SU-DHL-6 (cell line): ENCODE measurements at regions not wholly inside any gene's neighbourhood (a gene's known extent, or its start where the extent isn't known, plus 50 kb on each side); places are given as distances from the start of the nearest gene placed in this dataset.

ENCODE experiments used
- H2AFZ ChIP-seq: fragments of 200-600 bp; sonication (generic); 2 replicates; pipeline ENCODE4 v1.6.1; 2014; ENCODE audit warnings: low read depth, mild to moderate bottlenecking, moderate library complexity, mixed read lengths, antibody characterized with exemption, low read length; ENCODE audit not compliant: severe bottlenecking
- H3F3A ChIP-seq: fragments of 200-600 bp; shearing (Covaris generic); 2 replicates; pipeline ENCODE4 v1.6.0; 2016; ENCODE audit warnings: antibody characterized with exemption, mild to moderate bottlenecking; ENCODE audit not compliant: insufficient read depth
- H3K27ac ChIP-seq: fragments of 200-600 bp; sonication (generic); 2 replicates; pipeline ENCODE4 v1.5.1; 2016; ENCODE audit warnings: low read depth, mild to moderate bottlenecking, low read length, moderate library complexity, mixed read lengths
- H3K27me3 ChIP-seq: fragments of 200-600 bp; sonication (generic), shearing (Covaris generic); 2 replicates; pipeline ENCODE4 v1.6.0; 2014; ENCODE audit warnings: mild to moderate bottlenecking, low read length
- H3K36me3 ChIP-seq: fragments of 200-600 bp; sonication (generic); 2 replicates; pipeline ENCODE4 v1.6.1; 2014; ENCODE audit warnings: mild to moderate bottlenecking, low read length, mixed read lengths
- H3K4me2 ChIP-seq: fragments of 300-600, 200-600 bp; shearing (Covaris generic), sonication (generic); 2 replicates; pipeline ENCODE4 v1.6.0; 2014; ENCODE audit warnings: low read length, low read depth, mild to moderate bottlenecking; ENCODE audit not compliant: poor library complexity, severe bottlenecking
- H3K4me3 ChIP-seq: fragments of 200-600 bp; sonication (generic); 2 replicates; pipeline ENCODE4 v1.5.1; 2014; ENCODE audit warnings: antibody characterized with exemption, low read length, mild to moderate bottlenecking, mixed read lengths; ENCODE audit not compliant: insufficient read depth, poor library complexity, severe bottlenecking
- H3K79me2 ChIP-seq: fragments of 200-600 bp; sonication (generic); 2 replicates; pipeline ENCODE4 v1.6.1; 2014; ENCODE audit warnings: mild to moderate bottlenecking, low read length, moderate library complexity; ENCODE audit not compliant: insufficient read depth
- H3K9ac ChIP-seq: fragments of 200-600 bp; sonication (generic); 2 replicates; pipeline ENCODE4 v1.7.0; 2014; ENCODE audit warnings: mild to moderate bottlenecking, low read length
- H3K9me2 ChIP-seq: fragments of 200-600 bp; sonication (generic); replicated peaks from 2 replicates; pipeline ENCODE4 v1.6.1; 2014; ENCODE audit warnings: low read length; ENCODE audit not compliant: insufficient read depth
- H3K9me3 ChIP-seq: fragments of 200-600 bp; sonication (generic); 2 replicates; pipeline ENCODE4 v1.6.1; 2014; ENCODE audit warnings: low read length, mixed read lengths; ENCODE audit not compliant: insufficient read depth
- H4K20me1 ChIP-seq: fragments of 200-600 bp; sonication (generic); 2 replicates; pipeline ENCODE4 v1.6.1; 2014; ENCODE audit warnings: low read depth, mild to moderate bottlenecking, antibody characterized with exemption, low read length, moderate library complexity, mixed read lengths
- CTCF ChIP-seq: fragments of 200-600 bp; sonication (generic); IDR thresholded peaks from one replicate; pipeline ENCODE4 v1.5.1; 2017; ENCODE audit warnings: antibody characterized with exemption, mild to moderate bottlenecking, low read length, moderate library complexity; ENCODE audit not compliant: insufficient read depth, poor library complexity, severe bottlenecking
- EZH2phosphoT487 ChIP-seq: fragments of 200-600 bp; sonication (generic), shearing (Covaris generic); conservative IDR thresholded peaks from 2 replicates; pipeline ENCODE4 v1.6.1; 2018; ENCODE audit warnings: mild to moderate bottlenecking, antibody characterized with exemption, low read length, moderate library complexity, mixed read lengths

GRCh38 chr13:84563611-84564010 is 681.3 kb upstream of the SLITRK1 start:
- Histone ChIP-seq H3K9me2 (no peaks in the 10 kb centered on the region), H3K9me3 (no peaks in the 10 kb centered on the region), H3F3A (no peaks in the 10 kb centered on the region), H3K36me3 (no peaks in the 10 kb centered on the region), H3K4me3 (no peak overlapping the region), H3K27me3 (no peaks in the 10 kb centered on the region), H3K4me2 (no peak overlapping the region), H3K9ac (no peak overlapping the region), H3K27ac (no peak overlapping the region), H4K20me1 (no peaks in the 10 kb centered on the region), H2AFZ (no peak overlapping the region), H3K79me2 (no peaks in the 10 kb centered on the region)
- TF ChIP-seq EZH2phosphoT487 (no peak), CTCF (no peak)

DNA sequence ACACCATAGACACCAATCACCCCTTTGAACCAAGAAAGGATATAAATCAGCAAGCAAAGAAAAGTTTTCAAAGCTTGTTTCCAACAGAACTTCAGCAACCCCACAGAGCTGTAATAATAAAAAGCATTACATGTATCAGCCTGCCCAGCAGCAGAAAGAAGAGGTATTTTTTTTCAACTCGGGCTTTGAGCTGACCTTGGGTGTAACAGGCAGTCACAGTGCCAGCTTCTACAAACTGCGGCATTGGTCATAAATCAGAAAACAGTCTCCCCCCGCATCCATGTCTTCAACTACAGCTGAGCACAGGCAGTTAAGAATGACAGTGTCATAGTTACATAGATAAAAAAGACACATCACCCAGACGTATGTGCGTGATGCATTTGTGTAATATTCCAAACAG is 671.0 kb upstream of the SLITRK1 start:
- Histone ChIP-seq H3K9me2 (no peaks in the 10 kb centered on the region), H3K9me3 (no peaks in the 10 kb centered on the region), H3K36me3 (no peaks in the 10 kb centered on the region), H3K4me2 (no peak overlapping the region), H3K27me3 (no peaks in the 10 kb centered on the region), H3F3A (no peaks in the 10 kb centered on the region), H3K79me2 (no peaks in the 10 kb centered on the region), H3K27ac (no peak overlapping the region), H2AFZ (no peak overlapping the region), H3K9ac (no peak overlapping the region), H3K4me3 (no peak overlapping the region), H4K20me1 (no peaks in the 10 kb centered on the region)
- TF ChIP-seq EZH2phosphoT487 (no peak), CTCF (no peak)

- no peaks in the 10 kb centered on the region for H3K9me3 ChIP-seq
- H3K79me2 ChIP-seq, result no peaks in the 10 kb centered on the region
- H3K4me3 ChIP-seq, result no peak overlapping the region
- no peaks in the 10 kb centered on the region for H3K9me2 ChIP-seq
- H3K4me2 ChIP-seq, result no peak overlapping the region
- no peak overlapping the region for H3K27ac ChIP-seq
- H3K9ac ChIP-seq, result no peak overlapping the region
- no peak overlapping the region for H2AFZ ChIP-seq
- H3K36me3 ChIP-seq, result no peaks in the 10 kb centered on the region
- H3F3A ChIP-seq, result no peaks in the 10 kb centered on the region
- H4K20me1 ChIP-seq, result no peaks in the 10 kb centered on the region
- TF ChIP-seq CTCF (no peak), EZH2phosphoT487 (no peak)
- H3K27me3 ChIP-seq, result no peaks in the 10 kb centered on the region
Measured at GRCh38 chr13:84543962-84544361, 661.7 kb upstream of the SLITRK1 start.

DNA sequence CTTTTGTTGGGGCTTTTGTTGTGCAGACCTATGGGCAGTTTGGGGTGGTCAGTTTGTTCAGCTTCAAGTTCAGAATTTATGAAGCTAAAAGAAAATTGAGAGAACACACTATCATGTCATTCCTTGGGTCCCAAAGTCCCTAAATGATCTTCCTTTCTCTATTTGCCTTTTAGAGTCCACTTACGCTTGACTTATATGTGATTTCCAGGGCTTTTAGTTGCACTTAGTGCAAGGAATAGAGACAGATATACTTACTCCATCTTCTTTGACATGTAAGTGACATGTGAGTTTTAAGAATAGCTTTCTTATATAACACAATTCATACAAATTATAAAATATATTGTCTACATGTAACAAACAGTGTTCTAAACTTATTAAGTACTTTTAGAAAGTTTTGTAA is 660.1 kb upstream of the SLITRK1 start:
- Histone ChIP-seq H3K27ac (no peak overlapping the region), H3K36me3 (no peaks in the 10 kb centered on the region), H3K9me2 (no peaks in the 10 kb centered on the region), H3K27me3 (no peaks in the 10 kb centered on the region), H4K20me1 (no peaks in the 10 kb centered on the region), H3K4me3 (no peak overlapping the region), H3F3A (no peaks in the 10 kb centered on the region), H3K4me2 (no peak overlapping the region), H3K79me2 (no peaks in the 10 kb centered on the region), H3K9ac (no peak overlapping the region), H2AFZ (no peak overlapping the region), H3K9me3 (no peaks in the 10 kb centered on the region)
- no peak for TF ChIP-seq EZH2phosphoT487
- no peak for TF ChIP-seq CTCF
